Stimulated activated CD4-positive, alpha-beta T cell treated with anti-CD3 and anti-CD28 coated beads, Interleukin-1b, Interleukin-23, amount 100 ng/mL, for 48 hours (primary cell): ENCODE measurements at regions not wholly inside any gene's neighbourhood (a gene's known extent, or its start where the extent isn't known, plus 50 kb on each side); places are given as distances from the start of the nearest gene placed in this dataset.

Source experiments
- DNase-seq: peaks from one replicate; pipeline ENCODE4 v3.0.0-alpha.2; 2020

GRCh38 chr2:104473546-104473945, 380.4 kb upstream of the POU3F3 start:
- no peak for DNase-seq

- no peak for DNase-seq
Measured at GRCh38 chr2:104474716-104475115, 379.2 kb upstream of the POU3F3 start.

GRCh38 chr2:104476075-104476474, 377.8 kb upstream of the POU3F3 start:
- no peak for DNase-seq

- no peak for DNase-seq
Measured at GRCh38 chr2:104476563-104476988, 377.3 kb upstream of the POU3F3 start.

- no peak for DNase-seq
Measured at GRCh38 chr2:104481341-104481740, 372.6 kb upstream of the POU3F3 start.

- no peak for DNase-seq
Measured at GRCh38 chr2:104487366-104487765, 366.5 kb upstream of the POU3F3 start.

GRCh38 chr2:104493698-104494097, 360.2 kb upstream of the POU3F3 start:
- no peak for DNase-seq

GRCh38 chr2:104501342-104501741, 352.6 kb upstream of the POU3F3 start:
- no peak for DNase-seq

- DNase-seq: no peak
Measured at GRCh38 chr2:104501929-104502328, 352.0 kb upstream of the POU3F3 start.

- no peak for DNase-seq
Measured at GRCh38 chr2:104502901-104503300, 351.0 kb upstream of the POU3F3 start.

GRCh38 chr2:104504331-104505073, 349.4 kb upstream of the POU3F3 start:
- no peak for DNase-seq

- DNase-seq: no peak
Measured at GRCh38 chr2:104518256-104518655, 335.7 kb upstream of the POU3F3 start.

GRCh38 chr2:104521247-104521646, 332.7 kb upstream of the POU3F3 start:
- no peak for DNase-seq

- DNase-seq: no peak
Measured at GRCh38 chr2:104523921-104524320, 330.0 kb upstream of the POU3F3 start.

GRCh38 chr2:104528101-104528500, 325.8 kb upstream of the POU3F3 start:
- no peak for DNase-seq

- DNase-seq: no peak
Measured at GRCh38 chr2:104531122-104531521, 322.8 kb upstream of the POU3F3 start.

- no peak for DNase-seq
Measured at GRCh38 chr2:104537116-104537515, 316.8 kb upstream of the POU3F3 start.

- no peak for DNase-seq
Measured at GRCh38 chr2:104538077-104538476, 315.8 kb upstream of the POU3F3 start.

GRCh38 chr2:104539649-104540048, 314.3 kb upstream of the POU3F3 start:
- no peak for DNase-seq

GRCh38 chr2:104545055-104545454, 308.9 kb upstream of the POU3F3 start:
- no peak for DNase-seq

GRCh38 chr2:104546537-104546936, 307.4 kb upstream of the POU3F3 start:
- no peak for DNase-seq

GRCh38 chr2:104547221-104547620, 306.7 kb upstream of the POU3F3 start:
- DNase-seq: no peak

- no peak for DNase-seq
Measured at GRCh38 chr2:104561251-104561650, 292.7 kb upstream of the POU3F3 start.

GRCh38 chr2:104562537-104562936, 291.4 kb upstream of the POU3F3 start:
- no peak for DNase-seq

GRCh38 chr2:104563398-104563996, 290.4 kb upstream of the POU3F3 start:
- DNase-seq: no peak
